ENCODE measurements at regions not wholly inside any gene's neighbourhood (a gene's known extent, or its start where the extent isn't known, plus 50 kb on each side); places are given as distances from the start of the nearest gene placed in this dataset.
"Not testable (repeated sequence)": the region's sequence is repeated elsewhere in the genome, so short reads cannot be mapped to it uniquely, and the experiment has no call there.

- DNase-seq (ENCODE audit: low spot score), result no peak
Measured at GRCh38 chr10:61047788-61048560, 104.0 kb upstream of the RHOBTB1 start.

DNA sequence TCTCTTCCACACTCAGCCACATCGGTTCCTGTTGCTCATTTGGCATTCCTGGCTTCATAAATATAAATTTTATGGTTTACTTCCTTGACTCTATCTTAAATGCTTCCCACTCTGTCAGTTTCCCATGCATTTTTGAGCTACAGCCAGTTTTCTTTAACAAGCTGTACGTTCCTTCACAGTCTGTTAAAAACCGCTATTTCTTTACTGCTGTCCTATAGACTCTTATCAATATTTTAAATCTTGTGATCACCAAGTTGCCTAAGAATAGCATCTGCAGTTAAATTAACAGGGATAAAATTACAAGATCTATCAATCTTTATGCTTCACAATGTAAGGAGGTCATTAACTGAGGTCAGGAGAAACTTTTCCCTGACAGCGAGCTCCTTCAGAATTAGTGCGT lies 103.1 kb upstream of the RHOBTB1 start:
- DNase-seq (ENCODE audit: low spot score), result no peak

DNA sequence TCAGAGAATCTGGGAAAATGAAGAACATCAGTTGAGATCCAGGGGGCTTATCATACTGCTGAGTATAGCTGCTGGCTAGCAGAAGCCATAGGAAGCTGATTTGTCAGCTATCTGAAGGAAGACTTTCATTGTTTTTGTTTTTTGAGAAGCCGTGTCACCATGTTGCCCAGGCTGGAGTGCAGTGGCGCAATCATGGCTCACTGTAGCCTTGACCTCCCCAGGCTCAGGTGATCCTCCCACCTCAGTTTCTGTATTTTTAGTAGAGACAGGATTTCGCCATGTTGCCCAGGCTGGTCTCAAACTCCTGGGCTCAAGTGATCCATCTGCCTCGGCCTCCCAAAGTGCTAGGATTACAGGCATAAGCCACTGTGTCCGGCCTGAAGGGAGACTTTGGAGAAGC lies 101.5 kb upstream of the RHOBTB1 start:
- DNase-seq (ENCODE audit: low spot score), result not testable (repeated sequence)

DNA sequence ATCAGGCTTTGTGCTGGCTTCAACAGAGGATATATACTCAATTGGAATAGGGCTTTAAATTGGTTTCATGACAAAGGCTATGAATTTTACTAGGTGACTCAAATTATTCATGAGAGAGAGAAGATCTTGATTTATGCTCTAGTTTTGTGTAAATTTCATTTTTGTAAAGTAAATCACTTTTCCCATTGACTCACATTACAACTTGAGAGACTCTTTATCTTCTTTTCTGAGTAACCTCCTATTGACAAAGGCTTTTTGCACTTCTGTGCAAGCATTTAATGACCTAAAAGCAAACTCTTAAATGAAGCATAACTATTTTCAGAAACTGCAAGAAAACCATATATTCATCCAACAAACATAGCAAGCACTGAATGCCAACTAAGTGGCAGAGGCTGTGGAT lies 98.5 kb upstream of the RHOBTB1 start:
- no peak for DNase-seq (ENCODE audit: low spot score)

- no peak for DNase-seq (ENCODE audit: low spot score)
Measured at GRCh38 chr10:61040399-61041016, 96.5 kb upstream of the RHOBTB1 start.

GRCh38 chr10:61039868-61040267 lies 95.9 kb upstream of the RHOBTB1 start:
- DNase-seq (ENCODE audit: low spot score), result no peak

GRCh38 chr10:61037261-61037830 lies 93.4 kb upstream of the RHOBTB1 start:
- DNase-seq (ENCODE audit: low spot score), result not testable (repeated sequence)

GRCh38 chr10:61036148-61036547 lies 92.2 kb upstream of the RHOBTB1 start:
- DNase-seq (ENCODE audit: low spot score), result not testable (repeated sequence)

DNA sequence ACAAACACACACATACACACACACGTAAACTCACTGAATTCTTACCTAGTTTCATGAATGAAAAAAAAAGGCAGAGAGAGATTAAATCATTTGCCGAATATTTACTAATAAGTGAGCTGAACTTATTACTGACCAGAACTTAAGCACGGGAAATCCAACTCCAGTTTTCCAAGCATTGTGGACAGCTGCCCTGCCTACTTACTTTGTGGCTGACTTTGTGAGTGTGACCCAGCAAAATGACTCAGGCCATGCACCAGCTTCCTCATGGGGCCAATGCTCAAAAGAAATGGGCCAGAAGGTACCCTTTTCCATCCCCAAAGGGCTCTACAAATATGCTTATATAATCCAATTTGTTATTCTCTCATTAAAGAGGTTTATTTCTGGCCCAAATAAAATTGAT lies 87.4 kb upstream of the RHOBTB1 start:
- no peak for DNase-seq (ENCODE audit: low spot score)

DNA sequence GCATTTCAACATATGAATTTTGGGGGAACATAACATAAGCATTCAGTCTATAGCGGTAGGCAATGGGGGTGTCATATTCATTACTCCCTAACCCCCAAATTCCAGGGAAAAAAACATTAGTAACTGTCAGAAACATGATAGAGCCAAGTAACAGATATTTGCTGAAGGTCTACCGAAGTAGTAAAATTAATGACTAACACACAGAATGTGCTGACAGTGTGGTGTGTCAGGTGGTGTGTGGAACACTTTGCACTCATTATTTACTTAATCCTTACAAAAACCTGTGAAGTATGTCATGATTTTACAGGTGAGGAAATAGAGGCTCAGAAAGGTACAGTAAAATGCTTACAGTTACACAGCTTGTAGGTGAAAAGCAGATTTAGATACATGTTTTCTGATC lies 85.4 kb upstream of the RHOBTB1 start:
- no peak for DNase-seq (ENCODE audit: low spot score)

DNA sequence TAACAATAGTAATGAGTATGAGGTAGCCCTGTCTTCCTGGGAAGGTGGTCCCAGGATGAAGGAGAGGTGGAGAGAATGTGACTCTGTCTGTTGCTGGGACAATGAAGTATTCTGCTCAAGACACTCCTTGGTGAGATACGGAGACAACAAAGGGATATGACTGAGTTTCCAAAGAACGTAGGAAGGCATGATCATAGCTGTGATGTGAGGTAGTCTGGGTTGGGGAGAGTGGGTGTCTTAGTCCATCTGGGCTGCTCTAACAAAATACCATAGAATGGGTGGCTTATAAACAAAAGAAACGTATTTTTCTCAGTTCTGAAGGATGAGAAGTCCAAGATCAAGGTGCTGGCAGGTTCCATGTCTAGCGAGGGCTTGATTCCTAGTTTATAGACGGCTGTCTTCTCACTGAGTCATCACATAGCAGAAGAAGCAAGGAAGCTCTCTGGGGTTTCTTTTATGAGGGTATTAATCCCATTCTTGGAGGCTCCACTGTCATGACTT lies 84.9 kb upstream of the RHOBTB1 start:
- DNase-seq (ENCODE audit: low spot score), result no peak

- DNase-seq (ENCODE audit: low spot score), result no peak
Measured at GRCh38 chr10:61024856-61025201, 80.8 kb upstream of the RHOBTB1 start.

GRCh38 chr10:61024151-61024855 lies 80.3 kb upstream of the RHOBTB1 start:
- no peak for DNase-seq (ENCODE audit: low spot score)

GRCh38 chr10:61023053-61023452 lies 79.1 kb upstream of the RHOBTB1 start:
- DNase-seq (ENCODE audit: low spot score), result no peak

- no peak for DNase-seq (ENCODE audit: low spot score)
Measured at GRCh38 chr10:61021926-61022325, 77.9 kb upstream of the RHOBTB1 start.

DNA sequence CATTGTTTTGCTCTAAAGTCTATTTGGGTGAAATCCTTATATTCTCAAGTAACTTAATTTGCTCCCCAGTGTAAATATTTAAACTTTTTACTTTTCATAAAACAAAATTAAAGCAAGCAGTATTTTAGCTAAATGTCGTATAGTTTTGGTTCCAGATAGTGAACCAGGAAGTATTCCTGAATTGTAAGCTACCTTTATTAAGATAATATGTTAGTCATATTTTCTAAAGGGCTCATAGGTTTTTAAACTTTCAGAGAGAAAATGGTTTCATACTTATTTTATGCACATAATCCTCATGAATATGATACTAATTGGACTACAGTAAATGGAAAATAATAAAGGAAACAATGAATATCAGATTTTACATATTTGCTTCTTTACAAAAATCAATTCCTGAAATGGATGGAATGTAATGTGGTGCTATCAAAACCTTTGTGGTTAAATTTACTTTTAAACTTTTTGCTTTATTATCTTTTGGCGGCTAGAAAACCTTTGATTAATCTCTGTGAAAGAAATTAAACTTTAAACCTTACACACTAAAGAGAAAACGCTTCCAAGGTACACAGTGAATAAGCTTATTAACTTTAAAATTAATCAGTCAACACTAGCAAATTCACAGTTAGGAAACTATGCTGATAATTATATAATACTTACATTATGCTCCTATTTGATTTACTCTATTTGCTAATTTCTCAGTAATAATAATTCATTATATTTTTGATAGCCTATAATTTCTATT lies 76.6 kb upstream of the RHOBTB1 start:
- no peak for DNase-seq (ENCODE audit: low spot score)

- no peak for DNase-seq (ENCODE audit: low spot score)
Measured at GRCh38 chr10:61018146-61018545, 74.2 kb upstream of the RHOBTB1 start.

- no peak for DNase-seq (ENCODE audit: low spot score)
Measured at GRCh38 chr10:61016630-61017029, 72.6 kb upstream of the RHOBTB1 start.

DNA sequence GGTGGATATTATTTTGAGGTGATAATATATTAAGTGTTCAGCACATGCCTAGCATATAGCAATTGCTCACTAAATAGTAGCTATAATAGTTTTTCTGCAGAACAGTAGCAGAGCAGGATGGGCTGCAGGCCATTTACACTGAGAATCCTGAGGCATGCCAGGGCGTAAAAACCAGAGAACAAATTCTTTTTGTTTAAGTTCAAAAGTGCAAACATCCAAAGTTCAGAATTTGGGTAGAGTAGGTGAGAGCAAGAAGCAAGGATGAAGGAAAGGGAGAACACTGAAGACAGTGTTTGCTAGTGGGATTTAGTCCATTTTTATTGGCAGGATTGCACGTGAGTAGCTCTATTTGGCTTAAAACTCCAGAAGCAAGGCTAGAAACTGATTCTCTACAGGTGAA lies 72.0 kb upstream of the RHOBTB1 start:
- DNase-seq (ENCODE audit: low spot score), result no peak

GRCh38 chr10:61010863-61011262 lies 66.9 kb upstream of the RHOBTB1 start:
- no peak for DNase-seq (ENCODE audit: low spot score)

DNA sequence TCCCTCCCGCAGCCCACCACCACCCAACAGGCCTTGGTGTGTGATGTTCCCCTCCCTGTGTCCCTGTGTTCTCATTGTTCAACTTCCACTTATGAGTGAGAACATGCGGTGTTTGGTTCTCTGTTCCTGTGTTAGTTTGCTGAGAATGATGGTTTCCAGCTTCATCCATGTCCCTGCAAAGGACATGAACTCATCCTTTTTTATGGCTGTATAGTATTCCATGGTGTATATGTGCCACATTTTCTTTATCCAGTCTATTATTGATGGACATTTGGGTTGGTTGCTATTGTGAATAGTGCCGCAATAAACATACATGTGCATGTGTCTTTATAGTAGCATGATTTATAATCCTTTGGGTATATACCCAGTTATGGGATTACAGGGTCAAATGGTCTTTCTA lies 59.1 kb upstream of the RHOBTB1 start:
- DNase-seq (ENCODE audit: low spot score), result not testable (repeated sequence)

DNA sequence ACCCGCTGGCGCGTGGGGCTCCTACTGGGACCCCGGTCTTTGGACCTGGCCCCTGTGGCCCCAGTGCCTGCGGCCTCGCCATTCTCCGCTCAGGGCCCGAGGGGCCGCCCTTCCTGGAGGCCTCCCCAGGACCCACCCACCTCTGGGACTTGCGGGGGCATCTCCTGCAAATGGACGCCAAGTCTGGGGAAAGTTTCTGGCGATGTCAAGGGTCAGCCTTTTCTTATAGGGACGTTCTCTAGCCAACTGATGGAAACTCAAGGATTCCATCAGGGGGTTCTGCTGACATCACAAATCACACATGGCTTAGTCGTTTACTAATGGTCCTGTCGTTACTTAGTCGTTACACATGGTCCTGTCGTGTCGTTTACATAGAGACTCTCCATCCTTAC lies 57.7 kb upstream of the RHOBTB1 start:
- DNase-seq (ENCODE audit: low spot score), result no peak

Measured in left forelimb (tissue), 1 donor.